GM12865 (cell line): ENCODE measurements at regions not wholly inside any gene's neighbourhood (a gene's known extent, or its start where the extent isn't known, plus 50 kb on each side); places are given as distances from the start of the nearest gene placed in this dataset.
"Not testable (repeated sequence)": the region's sequence is repeated elsewhere in the genome, so short reads cannot be mapped to it uniquely, and the experiment has no call there.

ENCODE experiments used
- DNase-seq: peaks from one replicate; pipeline ENCODE4 v3.0.0; 2010; ENCODE audit warnings: low read depth
- H3K4me3 ChIP-seq: 2 replicates; pipeline ENCODE4 v1.5.1; 2011; ENCODE audit warnings: mild to moderate bottlenecking, low read depth, low read length, control low read depth
- CTCF ChIP-seq: IDR thresholded peaks from 2 replicates; pipeline ENCODE4 v1.5.1; 2011; ENCODE audit warnings: low read length, control low read depth, low read depth, inconsistent platforms; ENCODE audit not compliant: insufficient read depth; ENCODE audit errors: missing control alignments

- DNase-seq = no peak
- TF ChIP-seq CTCF = no peak
- no peak overlapping the region for H3K4me3 ChIP-seq
Measured at GRCh38 chr1:70583522-70583921, 172.5 kb downstream of the CTH start.

- TF ChIP-seq CTCF = no peak
Measured at GRCh38 chr1:70586046-70586445, 175.0 kb downstream of the CTH start.

GRCh38 chr1:70587872-70588366, 176.9 kb downstream of the CTH start:
- TF ChIP-seq CTCF = no peak
- no peak for DNase-seq
- H3K4me3 ChIP-seq = no peak overlapping the region

More at GRCh38 chr1:70586046-70586445, 175.0 kb downstream of the CTH start:
- DNase-seq = no peak
- no peak overlapping the region for H3K4me3 ChIP-seq

GRCh38 chr1:70593551-70593950, 182.5 kb downstream of the CTH start:
- not testable (repeated sequence) for H3K4me3 ChIP-seq, DNase-seq

- no peak overlapping the region for H3K4me3 ChIP-seq
- TF ChIP-seq CTCF = no peak
Measured at GRCh38 chr1:70608815-70609214, 197.7 kb downstream of the CTH start.

GRCh38 chr1:70610164-70610563, 199.1 kb downstream of the CTH start:
- DNase-seq, H3K4me3 ChIP-seq: not testable (repeated sequence)

More at GRCh38 chr1:70608815-70609214, 197.7 kb downstream of the CTH start:
- no peak for DNase-seq

- TF ChIP-seq CTCF = no peak
- no peak overlapping the region for H3K4me3 ChIP-seq
Measured at GRCh38 chr1:70616946-70617345, 205.9 kb downstream of the CTH start.

GRCh38 chr1:70617728-70618127, 206.7 kb downstream of the CTH start:
- no peak for TF ChIP-seq CTCF
- DNase-seq = no peak
- no peak overlapping the region for H3K4me3 ChIP-seq

More at GRCh38 chr1:70616946-70617345, 205.9 kb downstream of the CTH start:
- no peak for DNase-seq
